GM23338 (cell line): ENCODE measurements at regions not wholly inside any gene's neighbourhood (a gene's known extent, or its start where the extent isn't known, plus 50 kb on each side); places are given as distances from the start of the nearest gene placed in this dataset.

Experiments
- ATAC-seq: fragments of 200-7000 bp; cut with Tn5 transposase; 3 replicates; pipeline ENCODE4 v1.9.1; 2020
- DNase-seq: peaks from one replicate; pipeline ENCODE4 v3.0.0-alpha.2; 2015; ENCODE audit warnings: low spot score
- H2AFZ ChIP-seq: fragments of 200-600 bp; sonication (generic); 2 replicates; pipeline ENCODE4 v1.8.0; 2016; ENCODE audit warnings: antibody characterized with exemption, mild to moderate bottlenecking, moderate library complexity
- H3F3A ChIP-seq: fragments of 200-600 bp; sonication (generic); replicated peaks from 2 replicates; pipeline ENCODE4 v1.8.0; 2017; ENCODE audit warnings: antibody characterized with exemption, mixed run types, low read depth
- H3K27ac ChIP-seq: fragments of 200-600 bp; sonication (generic); 2 replicates; pipeline ENCODE4 v1.6.1; 2016; ENCODE audit warnings: low read depth
- H3K27me3 ChIP-seq: fragments of 200-600 bp; sonication (generic); 2 replicates; pipeline ENCODE4 v1.8.0; 2016; ENCODE audit warnings: mild to moderate bottlenecking, mixed run types, moderate library complexity; ENCODE audit not compliant: insufficient read depth
- H3K36me3 ChIP-seq: fragments of 200-600 bp; sonication (generic); 2 replicates; pipeline ENCODE4 v1.8.0; 2016; ENCODE audit warnings: mild to moderate bottlenecking; ENCODE audit not compliant: insufficient read depth
- H3K4me1 ChIP-seq: fragments of 200-600 bp; sonication (generic); 2 replicates; pipeline ENCODE4 v1.8.0; 2016; ENCODE audit warnings: mild to moderate bottlenecking, moderate library complexity; ENCODE audit not compliant: insufficient read depth
- H3K4me2 ChIP-seq: fragments of 200-600 bp; sonication (generic); 2 replicates; pipeline ENCODE4 v1.7.1; 2017; ENCODE audit warnings: mixed run types
- H3K4me3 ChIP-seq: fragments of 200-600 bp; sonication (generic); 2 replicates; pipeline ENCODE4 v1.6.1; 2016; ENCODE audit warnings: mixed run types
- H3K79me2 ChIP-seq: fragments of 200-600 bp; sonication (generic); replicated peaks from 2 replicates; pipeline ENCODE4 v1.8.0; 2017; ENCODE audit warnings: mild to moderate bottlenecking; ENCODE audit not compliant: insufficient read depth
- H3K9me2 ChIP-seq: fragments of 200-600 bp; sonication (generic); 2 replicates; pipeline ENCODE4 v1.8.0; 2017; ENCODE audit not compliant: insufficient read depth
- H4K20me1 ChIP-seq: fragments of 200-600 bp; sonication (generic); replicated peaks from 2 replicates; pipeline ENCODE4 v1.8.0; 2017; ENCODE audit warnings: mild to moderate bottlenecking; ENCODE audit not compliant: insufficient read depth
- H3K27ac Mint-ChIP-seq: 2 replicates; pipeline ENCODE4 v1.8.0; 2020; ENCODE audit warnings: inconsistent platforms, mild to moderate bottlenecking, moderate library complexity, mixed read lengths
- H3K27me3 Mint-ChIP-seq: 3 replicates; pipeline ENCODE4 v1.8.0; 2022; ENCODE audit warnings: low read depth, mild to moderate bottlenecking, moderate library complexity, mixed read lengths, inconsistent platforms; ENCODE audit not compliant: insufficient read depth, poor library complexity
- H3K36me3 Mint-ChIP-seq: 3 replicates; pipeline ENCODE4 v1.8.0; 2021; ENCODE audit warnings: low read depth, mild to moderate bottlenecking, inconsistent platforms, moderate library complexity, mixed read lengths
- H3K4me1 Mint-ChIP-seq: 3 replicates; pipeline ENCODE4 v1.8.0; 2020; ENCODE audit warnings: mild to moderate bottlenecking, inconsistent platforms, mixed read lengths
- H3K4me3 Mint-ChIP-seq: 3 replicates; pipeline ENCODE4 v1.8.0; 2021; ENCODE audit warnings: moderate library complexity, mild to moderate bottlenecking, inconsistent platforms, mixed read lengths
- H3K9me3 Mint-ChIP-seq: 3 replicates; pipeline ENCODE4 v1.8.0; 2020; ENCODE audit warnings: moderate library complexity, mild to moderate bottlenecking, inconsistent platforms, mixed read lengths
- CREB1 ChIP-seq: fragments of 250-450 bp; sonication (Bioruptor Pico); IDR thresholded peaks from 2 replicates; pipeline ENCODE4 v1.5.0; 2020; ENCODE audit warnings: low read depth, mild to moderate bottlenecking, moderate library complexity
- EZH2 ChIP-seq: fragments of 200-600 bp; sonication (generic); IDR thresholded peaks from one replicate; pipeline ENCODE4 v1.8.0; 2017; ENCODE audit warnings: antibody characterized with exemption, mild to moderate bottlenecking, low read depth; ENCODE audit not compliant: unreplicated experiment
- EZH2phosphoT487 ChIP-seq: fragments of 200-600 bp; sonication (generic); IDR thresholded peaks from one replicate; pipeline ENCODE4 v1.8.1; 2018; ENCODE audit warnings: antibody characterized with exemption; ENCODE audit not compliant: unreplicated experiment
- JUNB ChIP-seq: IDR thresholded peaks from one replicate; pipeline ENCODE4 v1.6.1; 2016; ENCODE audit warnings: antibody characterized with exemption; ENCODE audit not compliant: unreplicated experiment
- NANOG ChIP-seq: IDR thresholded peaks from 2 replicates; pipeline ENCODE4 v1.6.1; 2016; ENCODE audit warnings: antibody characterized with exemption, borderline replicate concordance
- POLR2AphosphoS5 ChIP-seq: IDR thresholded peaks from 2 replicates; pipeline ENCODE4 v1.6.1; 2016; ENCODE audit warnings: antibody characterized with exemption, low read depth
- REST ChIP-seq: IDR thresholded peaks from one replicate; pipeline ENCODE4 v1.6.1; 2018; ENCODE audit warnings: antibody characterized with exemption; ENCODE audit not compliant: unreplicated experiment
- STAT1 ChIP-seq: IDR thresholded peaks from one replicate; pipeline ENCODE4 v1.6.1; 2016; ENCODE audit warnings: antibody characterized with exemption; ENCODE audit not compliant: unreplicated experiment
- ZNF114 ChIP-seq: fragments of 250-450 bp; sonication (Bioruptor Pico); IDR thresholded peaks from 2 replicates; pipeline ENCODE4 v1.5.0; 2020; ENCODE audit warnings: mild to moderate bottlenecking, moderate library complexity
- ZNF331 ChIP-seq: fragments of 250-450 bp; sonication (Bioruptor Pico); IDR thresholded peaks from 2 replicates; pipeline ENCODE4 v1.5.0; 2020; ENCODE audit warnings: low read depth, mild to moderate bottlenecking, moderate library complexity
- TF ChIP-seq, protein P1 (sequence below), 2 experiments: fragments of 200-600 bp in 1 of 2; sonication (generic) in 1 of 2; conservative IDR thresholded peaks; 2 replicates each; pipeline versions ENCODE4 v1.5.1 to v1.6.1; 2016 to 2017; ENCODE audit warnings: antibody characterized with exemption in 2 of 2, low read depth in 2 of 2, mild to moderate bottlenecking in 2 of 2, moderate library complexity in 1 of 2
- TF ChIP-seq, protein P2 (sequence below): IDR thresholded peaks from 2 replicates; pipeline ENCODE4 v1.6.1; 2016; ENCODE audit warnings: antibody characterized with exemption

GRCh38 chrX:39992300-39992699 lies 105.5 kb downstream of the BCOR start (continued):
- TF ChIP-seq, protein P1, sequence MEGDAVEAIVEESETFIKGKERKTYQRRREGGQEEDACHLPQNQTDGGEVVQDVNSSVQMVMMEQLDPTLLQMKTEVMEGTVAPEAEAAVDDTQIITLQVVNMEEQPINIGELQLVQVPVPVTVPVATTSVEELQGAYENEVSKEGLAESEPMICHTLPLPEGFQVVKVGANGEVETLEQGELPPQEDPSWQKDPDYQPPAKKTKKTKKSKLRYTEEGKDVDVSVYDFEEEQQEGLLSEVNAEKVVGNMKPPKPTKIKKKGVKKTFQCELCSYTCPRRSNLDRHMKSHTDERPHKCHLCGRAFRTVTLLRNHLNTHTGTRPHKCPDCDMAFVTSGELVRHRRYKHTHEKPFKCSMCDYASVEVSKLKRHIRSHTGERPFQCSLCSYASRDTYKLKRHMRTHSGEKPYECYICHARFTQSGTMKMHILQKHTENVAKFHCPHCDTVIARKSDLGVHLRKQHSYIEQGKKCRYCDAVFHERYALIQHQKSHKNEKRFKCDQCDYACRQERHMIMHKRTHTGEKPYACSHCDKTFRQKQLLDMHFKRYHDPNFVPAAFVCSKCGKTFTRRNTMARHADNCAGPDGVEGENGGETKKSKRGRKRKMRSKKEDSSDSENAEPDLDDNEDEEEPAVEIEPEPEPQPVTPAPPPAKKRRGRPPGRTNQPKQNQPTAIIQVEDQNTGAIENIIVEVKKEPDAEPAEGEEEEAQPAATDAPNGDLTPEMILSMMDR (conservative IDR thresholded peaks at IDR 0.05; ENCODE audit: low read depth in 2 of 2), result no peak
- no peak for TF ChIP-seq EZH2
- TF ChIP-seq REST, result no peak
- no peak for TF ChIP-seq STAT1
- no peak for TF ChIP-seq ZNF331
- TF ChIP-seq CREB1 (CRISPR knock-in tag), result no peak
- TF ChIP-seq, protein P2, sequence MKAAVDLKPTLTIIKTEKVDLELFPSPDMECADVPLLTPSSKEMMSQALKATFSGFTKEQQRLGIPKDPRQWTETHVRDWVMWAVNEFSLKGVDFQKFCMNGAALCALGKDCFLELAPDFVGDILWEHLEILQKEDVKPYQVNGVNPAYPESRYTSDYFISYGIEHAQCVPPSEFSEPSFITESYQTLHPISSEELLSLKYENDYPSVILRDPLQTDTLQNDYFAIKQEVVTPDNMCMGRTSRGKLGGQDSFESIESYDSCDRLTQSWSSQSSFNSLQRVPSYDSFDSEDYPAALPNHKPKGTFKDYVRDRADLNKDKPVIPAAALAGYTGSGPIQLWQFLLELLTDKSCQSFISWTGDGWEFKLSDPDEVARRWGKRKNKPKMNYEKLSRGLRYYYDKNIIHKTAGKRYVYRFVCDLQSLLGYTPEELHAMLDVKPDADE, result no peak
- no peak for TF ChIP-seq POLR2AphosphoS5

DNA sequence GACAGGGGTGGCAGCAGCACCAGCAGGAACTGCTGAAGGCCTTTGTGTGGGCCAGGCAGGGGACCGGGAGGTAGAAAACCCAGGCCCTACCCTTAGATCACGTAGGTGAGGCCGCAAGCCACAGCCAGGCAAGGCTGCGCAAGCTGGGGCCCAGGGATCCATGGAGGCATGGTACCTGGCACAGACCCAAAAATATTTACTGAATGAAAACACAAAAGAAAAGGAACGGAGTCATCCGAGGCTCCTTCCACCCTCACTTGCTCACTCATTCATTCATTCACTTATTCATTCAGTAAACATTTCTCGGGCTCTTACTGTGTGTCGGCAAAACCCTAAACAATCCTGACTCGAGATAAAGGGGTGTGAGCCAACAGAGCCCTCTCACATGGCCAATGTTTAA lies 102.3 kb downstream of the BCOR start:
- no peak overlapping the region for H3K4me2 ChIP-seq
- 0 out of 3 replicates have a peak, but pooled peaks cover 2% of the 10 kb centered on the region for H3K4me1 Mint-ChIP-seq
- H3K4me1 ChIP-seq, result no peaks in the 10 kb centered on the region
- no peak for DNase-seq
- H3K36me3 ChIP-seq, result no peaks in the 10 kb centered on the region
- H3F3A ChIP-seq, result no peaks in the 10 kb centered on the region
- no peaks in the 10 kb centered on the region for H3K27me3 ChIP-seq
- no peaks in the 10 kb centered on the region for H3K36me3 Mint-ChIP-seq
- ATAC-seq, result no peak
- H3K4me3 ChIP-seq, result no peak overlapping the region
- H4K20me1 ChIP-seq, result no peaks in the 10 kb centered on the region
- peaks cover 2% of the 10 kb centered on the region for H3K27me3 Mint-ChIP-seq
- H3K9me3 Mint-ChIP-seq, result no peaks in the 10 kb centered on the region
- no peak overlapping the region for H2AFZ ChIP-seq
- no peaks in the 10 kb centered on the region for H3K79me2 ChIP-seq
- H3K4me3 Mint-ChIP-seq, result no peak overlapping the region
- H3K27ac Mint-ChIP-seq, result no peak overlapping the region
- H3K9me2 ChIP-seq, result no peaks in the 10 kb centered on the region
- H3K27ac ChIP-seq, result no peak overlapping the region
- no peak for TF ChIP-seq ZNF331
- TF ChIP-seq, protein P1 (conservative IDR thresholded peaks at IDR 0.05; ENCODE audit: low read depth in 2 of 2), result no peak
- no peak for TF ChIP-seq NANOG
- TF ChIP-seq EZH2, result no peak
- no peak for TF ChIP-seq EZH2phosphoT487
- no peak for TF ChIP-seq CREB1 (CRISPR knock-in tag)
- no peak for TF ChIP-seq JUNB
- TF ChIP-seq ZNF114, result no peak
- TF ChIP-seq POLR2AphosphoS5, result no peak
- TF ChIP-seq REST, result no peak
- no peak for TF ChIP-seq STAT1
- TF ChIP-seq, protein P2, result no peak
